HG03442 (cell line): ENCODE measurements at regions not wholly inside any gene's neighbourhood (a gene's known extent, or its start where the extent isn't known, plus 50 kb on each side); places are given as distances from the start of the nearest gene placed in this dataset.

Source experiments
- ATAC-seq: cut with Tn5 transposase; IDR thresholded peaks from one replicate; pipeline ENCODE4 v1.9.1; 2021; ENCODE audit warnings: mild to moderate bottlenecking, moderate library complexity; ENCODE audit not compliant: unreplicated experiment

DNA sequence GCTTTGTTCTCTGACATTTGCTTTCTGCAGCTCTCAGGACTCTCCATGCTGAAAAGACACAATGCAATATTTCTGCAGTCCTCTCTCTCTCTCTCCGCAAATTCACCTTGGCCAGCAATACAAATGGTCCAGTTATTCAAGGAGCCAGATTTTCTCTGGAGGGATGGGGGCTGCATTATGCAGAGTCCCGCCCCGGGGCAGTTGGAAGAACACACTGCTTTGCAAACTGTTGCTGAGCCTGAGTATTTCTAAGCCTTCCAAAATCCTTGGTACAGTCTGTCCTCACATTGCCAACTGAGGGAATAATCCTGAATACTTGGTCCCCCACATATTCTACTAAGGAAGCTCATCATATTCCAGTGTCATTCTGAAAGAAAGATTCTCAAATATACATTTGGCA is 94.3 kb upstream of the ZC3H12C start:
- no peak for ATAC-seq

DNA sequence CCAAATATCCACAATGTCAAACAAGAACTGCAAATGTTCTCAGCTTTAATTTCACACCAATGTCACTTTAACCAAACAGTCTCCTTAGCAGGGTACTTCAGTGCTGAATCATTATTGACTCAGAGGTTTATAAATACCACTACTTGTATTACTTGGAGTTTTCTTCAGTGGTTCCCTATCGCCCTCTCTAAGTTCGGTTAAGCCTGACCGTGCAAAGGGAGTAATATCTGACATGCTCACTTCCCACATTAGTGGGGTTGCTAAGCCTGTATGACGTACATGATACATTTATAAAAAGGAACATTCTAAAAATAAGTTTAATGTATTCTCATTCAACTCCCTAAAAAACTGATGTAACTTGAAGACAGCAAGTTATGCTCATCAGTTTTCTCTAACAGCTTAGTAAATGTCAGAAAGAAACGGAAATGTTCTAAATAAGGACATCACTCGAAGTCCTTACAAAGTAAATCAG is 93.1 kb upstream of the ZC3H12C start:
- peak; percentile 98 for ATAC-seq

GRCh38 chr11:110000850-110001249 is 92.3 kb upstream of the ZC3H12C start:
- ATAC-seq = no peak

DNA sequence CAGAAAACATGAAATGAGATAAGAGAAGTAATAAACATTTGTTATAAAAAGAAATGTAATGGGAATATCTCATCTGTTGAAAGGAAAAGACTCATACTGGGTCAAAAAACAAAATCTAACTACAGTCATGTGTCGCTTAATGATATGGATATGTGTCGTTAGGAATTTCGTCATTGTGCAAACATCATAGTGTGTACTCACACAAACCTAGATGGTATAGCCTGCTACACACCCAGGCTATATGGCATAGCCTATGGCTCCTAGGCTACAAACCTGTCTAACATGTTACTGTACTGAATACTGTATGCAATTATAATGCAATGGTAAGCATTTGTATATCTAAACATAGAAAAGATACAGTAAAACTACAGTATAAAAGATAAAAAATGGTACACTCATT is 89.8 kb upstream of the ZC3H12C start:
- ATAC-seq = no peak

GRCh38 chr11:110011595-110011994 is 81.6 kb upstream of the ZC3H12C start:
- ATAC-seq = no peak

GRCh38 chr11:110015695-110016094 is 77.5 kb upstream of the ZC3H12C start:
- no peak for ATAC-seq

DNA sequence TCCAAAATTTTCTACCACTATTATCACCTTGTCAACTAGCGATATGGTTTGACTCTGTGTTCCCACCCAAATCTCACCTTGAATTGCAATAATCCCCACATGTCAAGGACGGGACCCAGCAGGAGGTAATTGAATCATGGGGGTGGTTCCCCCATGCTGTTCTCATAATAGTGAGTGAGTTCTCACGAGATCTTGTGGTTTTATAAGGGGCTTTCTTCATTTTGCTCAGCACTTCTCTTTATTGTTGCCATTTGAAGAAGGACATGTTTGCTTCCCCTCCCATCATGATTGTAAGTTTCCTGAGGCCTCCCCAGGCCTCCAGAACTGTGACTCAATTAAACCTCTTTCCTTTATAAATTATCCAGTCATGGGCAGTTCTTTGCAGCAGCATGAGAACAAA is 73.5 kb upstream of the ZC3H12C start:
- ATAC-seq = no peak

GRCh38 chr11:110022548-110022947 is 70.6 kb upstream of the ZC3H12C start:
- ATAC-seq = no peak

DNA sequence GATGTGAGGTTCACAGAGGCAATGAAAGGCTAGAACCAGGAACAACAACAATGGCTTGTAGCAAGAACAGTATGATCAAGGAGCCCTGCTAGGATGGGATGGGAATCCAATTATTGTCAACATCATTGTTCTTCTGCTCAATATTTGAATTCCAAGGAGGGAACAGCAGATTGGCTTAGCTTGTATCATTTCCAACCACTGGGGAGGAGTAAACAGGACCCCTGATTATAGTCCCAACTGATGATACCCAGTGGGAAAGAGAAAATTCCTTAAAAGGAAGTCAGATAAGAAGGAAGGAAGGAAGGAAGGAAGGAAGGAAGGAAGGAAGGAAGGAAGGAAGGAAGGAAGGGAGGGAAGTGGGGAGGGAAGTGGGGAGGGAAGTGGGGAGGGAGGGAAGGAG is 69.5 kb upstream of the ZC3H12C start:
- ATAC-seq = no peak

DNA sequence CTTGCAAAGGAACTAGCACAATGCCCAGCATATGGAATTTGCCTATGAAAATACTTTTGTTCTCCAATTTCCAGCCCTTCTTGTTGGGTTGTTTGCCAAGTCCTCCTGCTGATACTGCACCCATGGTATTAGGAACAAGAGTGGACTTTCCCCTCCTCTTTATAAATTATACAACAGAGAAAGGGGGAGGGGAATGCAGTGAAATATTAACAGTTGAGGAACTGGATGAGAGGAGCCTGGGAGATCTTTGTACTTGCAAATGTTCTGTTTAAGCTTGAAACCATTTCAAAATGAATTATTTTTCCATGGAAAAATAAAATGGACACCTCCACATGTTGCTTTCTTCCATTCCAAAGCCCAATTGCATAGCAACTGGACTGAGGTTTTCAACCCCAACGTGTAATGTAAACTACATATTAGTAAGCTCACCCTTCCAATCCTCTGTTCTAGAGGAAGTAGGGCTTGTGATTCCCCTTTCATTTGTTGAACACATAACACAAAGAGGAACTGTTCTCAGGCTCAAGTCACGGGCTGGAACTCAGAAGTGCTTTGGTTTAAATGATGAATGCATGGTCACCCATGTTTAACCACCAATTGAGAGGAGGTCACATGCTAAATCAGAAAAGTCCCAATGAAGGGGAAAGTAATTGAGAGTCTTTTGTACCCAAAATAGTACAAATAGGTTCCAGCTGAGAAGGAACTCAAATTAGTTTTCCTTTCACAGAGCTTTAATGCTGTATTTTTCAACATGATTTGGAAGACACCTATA is 66.2 kb upstream of the ZC3H12C start:
- ATAC-seq = peak; percentile 88

- ATAC-seq = peak; percentile 53
Measured at GRCh38 chr11:110027627-110028371, 65.4 kb upstream of the ZC3H12C start.

GRCh38 chr11:110028921-110029320 is 64.3 kb upstream of the ZC3H12C start:
- ATAC-seq = no peak

- ATAC-seq = no peak
Measured at GRCh38 chr11:110029714-110030113, 63.5 kb upstream of the ZC3H12C start.

DNA sequence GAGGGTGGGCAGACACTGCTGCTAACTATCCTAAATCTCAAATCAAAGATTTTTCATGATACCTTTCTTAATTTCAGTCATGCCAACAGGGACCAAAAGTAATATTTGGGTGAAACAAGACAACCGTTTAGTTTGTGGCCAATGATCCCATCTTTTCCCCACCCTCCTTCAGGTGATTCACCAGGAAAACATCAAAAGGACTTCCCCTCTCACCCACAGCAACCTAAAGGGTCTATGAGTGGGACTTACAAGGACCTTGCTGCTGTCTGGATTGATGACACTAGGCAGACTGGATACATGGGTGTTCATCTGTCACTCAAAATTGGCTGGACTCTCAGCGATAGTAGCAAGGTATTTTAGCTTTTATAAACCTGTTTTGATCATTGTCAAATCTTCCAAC is 62.0 kb upstream of the ZC3H12C start:
- ATAC-seq = no peak

GRCh38 chr11:110032259-110032658 is 60.9 kb upstream of the ZC3H12C start:
- no peak for ATAC-seq

GRCh38 chr11:110032957-110033570 is 60.1 kb upstream of the ZC3H12C start:
- ATAC-seq = no peak

- ATAC-seq = no peak
Measured at GRCh38 chr11:110034806-110035205, 58.4 kb upstream of the ZC3H12C start.

GRCh38 chr11:110035357-110035756 is 57.8 kb upstream of the ZC3H12C start:
- ATAC-seq = no peak

DNA sequence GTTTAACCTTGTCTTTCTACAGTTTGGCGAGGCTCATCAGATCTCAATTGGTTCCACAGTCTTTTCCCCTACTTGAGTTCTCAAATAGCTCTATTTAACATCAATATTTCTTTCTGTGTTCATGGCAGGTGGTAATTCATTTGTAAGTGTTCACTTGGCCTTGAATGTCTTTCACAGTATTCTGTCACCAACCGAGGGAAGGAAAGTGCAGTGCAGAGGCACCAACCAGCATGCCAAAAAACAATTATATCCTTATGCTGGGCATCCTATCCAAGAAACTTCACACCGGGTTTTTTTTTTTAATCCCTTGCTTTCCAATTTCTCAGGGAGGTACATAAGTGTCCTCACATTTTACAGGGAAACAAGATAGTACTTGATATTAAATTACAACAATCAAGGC is 55.0 kb upstream of the ZC3H12C start:
- ATAC-seq = no peak
